ENCODE measurements at regions not wholly inside any gene's neighbourhood (a gene's known extent, or its start where the extent isn't known, plus 50 kb on each side); places are given as distances from the start of the nearest gene placed in this dataset.

DNA sequence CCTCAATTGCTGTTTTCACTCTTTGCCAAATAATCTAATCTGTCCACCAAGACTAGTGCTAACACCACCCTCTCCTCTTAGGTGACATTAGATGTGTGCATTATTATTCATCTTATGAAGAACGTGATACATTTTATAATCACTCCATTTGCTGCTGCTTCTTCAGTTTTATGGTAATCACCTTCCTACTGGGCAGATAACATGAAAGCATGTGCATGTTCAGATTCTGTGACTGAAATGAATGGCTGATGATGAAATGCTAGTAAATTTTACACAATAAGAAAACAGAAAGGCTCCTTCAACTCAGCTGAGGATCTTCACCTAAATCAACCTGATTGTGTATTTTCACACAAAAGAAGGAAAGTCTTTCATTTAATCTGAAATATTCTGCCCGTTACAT is 577.6 kb downstream of the CSNK1G3 start:
- no peak for DNase-seq

DNA sequence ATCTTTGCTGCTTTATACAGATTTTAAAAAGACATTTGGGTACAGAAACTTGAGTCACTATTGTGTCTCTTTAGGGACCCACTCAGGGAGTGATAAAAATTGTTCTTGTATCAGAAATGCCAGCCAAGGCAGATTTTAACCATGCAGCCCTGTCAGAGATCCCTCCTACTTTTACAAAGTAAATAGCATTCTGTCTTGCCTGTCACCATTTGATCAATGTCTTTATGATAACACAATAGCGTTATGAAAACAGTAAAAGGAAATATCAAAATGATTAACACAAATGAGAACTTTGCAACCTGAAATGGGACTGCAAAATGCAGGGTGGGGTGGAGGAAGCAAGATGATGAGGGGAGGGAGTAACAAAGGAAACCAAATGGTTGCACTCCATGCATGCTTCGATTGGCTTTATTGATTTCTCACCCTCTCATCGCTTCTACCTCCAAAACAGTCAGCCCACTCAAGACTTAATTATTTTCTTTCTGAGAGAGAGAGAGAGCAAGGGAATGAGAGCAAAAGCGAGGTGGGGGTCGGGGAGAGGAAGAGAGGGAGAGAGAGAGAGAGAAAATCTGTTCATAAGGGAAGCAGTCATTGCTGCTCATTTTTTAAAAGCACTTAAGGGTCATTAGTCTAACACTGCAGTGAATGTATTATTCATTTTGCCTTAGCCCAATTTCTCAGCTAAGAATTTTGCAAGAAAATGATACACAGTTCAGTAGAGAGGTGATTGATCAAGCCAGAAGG is 576.5 kb downstream of the CSNK1G3 start:
- DNase-seq, result no peak

DNA sequence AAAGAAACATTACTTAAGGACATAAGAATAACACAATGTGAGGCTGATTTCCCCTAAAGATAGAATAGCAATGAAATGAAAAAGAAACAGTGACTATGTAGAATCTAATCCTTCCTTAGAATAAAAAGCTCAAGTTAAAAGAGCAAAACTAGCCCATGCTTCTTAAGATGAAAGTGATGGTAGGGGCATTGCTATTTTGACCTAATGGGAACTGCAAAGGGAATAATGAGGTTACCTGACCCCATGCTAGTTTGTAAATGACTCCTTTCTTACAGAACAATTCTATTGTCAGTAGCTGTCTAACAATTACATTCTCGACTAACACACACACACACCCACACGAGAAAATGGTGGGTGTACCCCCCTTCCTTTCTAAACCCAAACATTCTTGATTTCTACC is 575.8 kb downstream of the CSNK1G3 start:
- DNase-seq, result no peak

DNA sequence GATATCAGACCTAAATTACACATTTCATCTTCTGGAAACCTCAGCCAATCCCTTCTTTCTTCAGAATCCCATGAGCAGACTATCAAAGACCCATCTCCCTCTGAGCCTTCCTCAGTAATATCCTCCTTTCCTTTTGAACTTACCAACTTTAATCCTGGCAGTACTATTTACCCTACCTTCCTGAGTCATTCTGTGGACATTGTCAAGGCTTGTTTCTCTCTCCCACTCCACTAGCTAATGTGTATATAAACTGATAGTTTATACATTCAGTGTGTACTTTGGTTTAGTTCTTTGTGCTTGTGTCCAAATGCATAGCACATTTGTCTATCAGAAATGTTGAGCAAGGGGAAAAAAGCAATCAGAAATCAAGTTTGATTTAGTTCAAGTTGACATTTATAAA is 568.3 kb downstream of the CSNK1G3 start:
- DNase-seq, result no peak

DNA sequence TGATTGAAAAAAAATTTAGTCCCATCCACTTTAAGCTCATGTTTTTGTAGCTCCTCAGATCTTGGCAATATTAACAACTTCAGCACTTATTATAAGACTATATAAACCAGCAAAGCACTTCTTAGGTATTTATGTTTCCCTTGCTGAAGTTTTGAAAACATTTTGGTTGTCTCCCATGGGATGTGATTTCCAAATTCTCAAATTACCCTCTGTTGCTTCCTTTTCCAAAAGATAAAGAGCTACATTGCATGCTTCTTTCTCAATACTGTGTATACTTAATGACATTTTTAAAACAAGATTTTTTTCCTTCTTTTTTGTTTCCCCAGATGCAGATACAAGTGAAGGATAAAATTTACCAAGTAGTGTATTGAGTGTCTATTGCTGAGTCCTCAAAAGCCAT is 567.1 kb downstream of the CSNK1G3 start:
- no peak for DNase-seq

DNA sequence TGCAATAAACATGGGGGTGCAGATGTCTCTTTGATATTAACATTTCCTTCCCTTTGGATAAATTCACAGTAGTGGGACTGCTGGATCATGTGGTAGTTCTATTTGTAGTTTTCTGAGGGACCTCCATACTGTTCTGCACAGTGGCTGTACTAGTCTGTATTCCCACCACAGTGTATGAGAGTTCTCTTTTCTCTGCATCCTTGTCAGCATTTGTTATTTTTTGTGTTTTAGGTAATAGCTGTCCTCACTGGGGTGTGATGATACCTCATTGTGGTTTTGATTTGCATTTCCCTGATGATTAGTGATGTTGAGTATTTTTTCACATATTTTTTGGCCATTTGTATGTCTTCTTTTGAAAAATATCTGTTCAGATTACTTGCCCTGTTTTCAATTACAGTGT is 562.5 kb downstream of the CSNK1G3 start:
- DNase-seq, result no peak

DNA sequence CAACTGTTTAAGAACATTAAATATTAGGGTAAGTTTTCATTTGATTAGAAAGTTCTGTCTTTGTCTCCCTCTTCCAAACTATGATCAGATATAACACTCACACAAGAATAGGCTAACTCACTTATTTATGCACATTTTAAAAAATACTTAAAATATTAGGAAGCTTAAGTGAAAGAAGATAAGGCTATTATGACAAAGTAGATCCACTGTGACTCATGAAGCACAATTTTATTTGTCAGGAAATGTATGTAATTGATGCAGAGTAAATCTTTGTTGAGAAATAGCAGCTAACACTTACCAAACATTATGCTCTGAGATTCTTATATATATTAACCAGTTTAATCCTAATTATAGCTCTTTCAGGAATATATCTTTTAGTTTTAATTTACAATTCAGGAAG is 560.6 kb downstream of the CSNK1G3 start:
- DNase-seq, result no peak

DNA sequence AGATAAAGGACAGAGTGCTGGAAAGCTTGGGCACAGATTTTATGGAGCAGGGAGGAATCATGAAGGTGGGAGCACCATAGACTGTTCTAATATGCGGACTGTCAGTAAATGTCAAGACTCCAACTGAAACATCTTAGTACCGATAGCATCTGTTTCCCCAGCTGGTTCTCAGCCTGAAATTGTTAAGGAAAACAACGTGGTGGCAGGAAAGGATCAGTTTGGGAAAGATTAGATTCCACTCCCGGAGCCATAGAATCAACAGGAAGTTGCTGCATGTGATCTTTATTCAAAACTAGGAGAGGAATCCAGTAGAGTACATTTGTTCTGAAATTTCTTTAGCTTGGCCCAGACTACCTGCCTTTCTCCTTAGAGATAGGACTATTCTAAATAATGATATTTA is 559.1 kb downstream of the CSNK1G3 start:
- no peak for DNase-seq

DNA sequence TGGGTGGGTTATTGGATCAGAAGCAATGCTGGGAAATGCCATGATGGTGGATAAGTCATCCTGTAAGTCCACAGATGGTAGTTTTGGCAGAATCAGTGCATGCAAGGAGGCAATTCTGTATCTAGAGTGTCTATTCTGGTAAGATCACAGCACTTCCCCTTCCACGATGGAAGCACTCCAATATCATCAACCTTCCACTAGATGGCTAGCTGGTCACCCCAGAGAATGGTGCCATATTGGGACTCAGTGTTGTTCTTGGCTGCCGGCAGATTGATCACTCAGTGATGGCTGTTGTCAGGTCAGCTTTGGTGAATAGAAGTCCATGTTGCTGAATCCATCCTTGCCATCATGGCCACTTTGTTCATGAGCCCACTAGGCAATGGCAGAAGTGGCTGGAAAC is 553.5 kb downstream of the CSNK1G3 start:
- DNase-seq, result no peak

DNA sequence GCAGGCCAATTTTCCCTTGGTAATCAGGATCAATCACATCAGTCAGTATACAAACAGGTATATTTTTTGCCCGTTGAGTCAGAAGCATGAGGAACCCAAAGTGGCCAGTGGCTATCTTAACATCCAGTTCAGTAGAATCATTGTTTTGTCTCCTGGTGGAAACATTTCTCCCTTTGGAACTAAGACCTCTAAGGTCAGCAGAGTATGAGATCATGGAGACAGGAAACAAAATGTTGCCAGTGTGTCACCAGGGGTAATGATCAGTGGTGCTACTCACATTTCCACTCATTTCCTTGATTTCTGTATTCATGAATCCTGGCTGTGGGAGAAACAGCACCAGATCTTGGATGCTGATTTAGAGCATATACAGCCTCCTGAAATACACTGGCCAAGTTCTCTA is 553.0 kb downstream of the CSNK1G3 start:
- DNase-seq, result no peak

DNA sequence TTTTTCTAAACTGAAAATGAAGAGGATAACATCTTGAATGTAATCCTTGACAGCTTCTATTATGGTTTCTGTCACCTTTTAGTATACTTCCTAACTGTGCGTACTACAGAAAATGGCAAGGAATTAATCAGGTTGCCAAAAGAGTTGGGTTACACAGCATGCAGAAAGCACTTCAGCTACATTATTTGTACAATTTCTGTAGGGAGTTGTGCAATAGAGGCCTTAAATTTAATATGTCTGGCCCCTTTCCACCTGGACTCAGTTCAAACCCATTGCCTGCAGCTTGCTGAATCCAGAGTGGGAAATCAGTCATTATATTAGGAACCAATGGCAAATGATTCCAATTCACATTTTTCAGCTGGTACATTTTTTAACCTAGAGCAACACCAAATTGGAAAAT is 549.7 kb downstream of the CSNK1G3 start:
- DNase-seq, result no peak

DNA sequence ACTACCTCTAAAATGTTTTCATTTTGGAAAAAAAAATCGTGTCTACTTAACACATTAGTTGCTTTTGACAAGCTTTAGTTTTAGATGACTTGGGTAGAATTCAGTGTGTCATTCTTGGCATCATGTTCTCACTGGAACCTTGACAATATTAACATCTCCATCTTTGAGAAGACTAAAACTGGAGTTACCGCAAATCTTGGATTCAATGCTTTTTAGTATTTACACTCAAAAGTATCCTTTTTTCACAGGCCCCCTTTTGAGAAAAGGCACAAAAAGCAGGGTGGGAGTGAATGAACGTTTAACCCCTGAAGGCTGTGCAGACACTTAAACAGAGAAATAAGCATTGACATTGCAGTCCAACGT is 549.1 kb downstream of the CSNK1G3 start:
- no peak for DNase-seq

DNA sequence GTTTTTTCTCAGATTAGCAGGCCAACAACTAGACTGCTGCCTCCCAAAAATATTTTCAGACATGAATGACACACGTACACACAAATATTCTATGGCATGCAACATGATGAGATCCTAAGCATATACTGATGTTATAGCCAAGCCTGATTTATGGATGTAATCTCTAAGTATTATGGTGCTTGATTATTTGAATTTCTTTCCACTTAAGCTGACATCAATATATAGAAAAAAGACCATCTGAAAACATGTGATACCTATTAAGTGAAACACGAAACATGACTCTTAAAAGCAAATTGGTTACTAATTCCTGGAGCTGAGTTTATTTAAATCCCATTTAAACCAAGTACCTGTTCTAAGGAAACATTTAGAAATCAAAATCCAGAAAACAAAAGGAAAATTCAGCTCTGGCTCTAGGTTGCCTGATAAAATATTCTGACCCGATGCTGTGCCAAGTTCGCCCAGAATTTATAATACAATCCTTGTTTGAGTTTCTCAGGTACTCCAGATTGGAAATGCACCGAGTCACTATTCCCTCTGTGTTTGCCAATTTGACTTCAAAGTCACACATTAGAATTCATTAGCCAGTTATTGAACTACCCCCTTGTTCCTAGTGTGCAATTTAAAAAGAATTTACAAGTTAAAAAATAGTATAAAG is 548.6 kb downstream of the CSNK1G3 start:
- no peak for DNase-seq

DNA sequence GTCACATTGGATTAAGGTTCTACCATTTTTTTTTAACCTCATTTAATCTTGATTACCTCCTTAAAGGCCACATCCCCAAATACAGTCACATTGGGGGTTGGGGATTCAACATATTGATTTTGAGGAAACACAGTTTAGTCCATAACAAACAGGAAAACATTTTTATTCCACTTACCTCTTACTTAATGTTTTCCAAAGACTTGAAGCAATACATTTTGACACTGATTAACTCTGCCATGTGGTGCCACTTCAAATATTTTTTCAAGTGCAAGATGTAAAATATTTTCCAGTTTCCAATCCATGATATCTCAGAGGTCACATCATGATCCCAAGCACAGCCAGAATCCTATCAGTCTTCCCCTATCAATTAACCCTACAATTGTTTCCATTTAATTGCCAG is 548.0 kb downstream of the CSNK1G3 start:
- DNase-seq, result no peak

DNA sequence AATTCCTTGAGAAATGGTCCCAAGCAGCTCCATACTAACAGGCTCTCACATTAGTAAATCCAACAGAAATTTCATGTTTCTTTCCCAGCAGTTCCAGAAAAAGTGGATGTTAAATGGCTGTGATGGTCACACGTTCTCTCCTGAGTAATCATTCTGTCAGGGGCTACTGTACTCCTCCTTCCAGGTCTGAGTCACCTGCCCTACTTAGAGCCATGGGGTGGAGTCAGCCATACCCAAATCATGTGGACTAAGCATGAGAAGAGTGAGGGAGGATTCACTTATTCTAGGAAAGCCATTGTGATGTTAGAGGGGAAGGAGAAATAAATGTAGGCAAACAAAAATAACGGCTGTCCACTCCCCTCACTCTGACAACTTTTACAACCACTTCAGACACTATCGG is 547.2 kb downstream of the CSNK1G3 start:
- no peak for DNase-seq

DNA sequence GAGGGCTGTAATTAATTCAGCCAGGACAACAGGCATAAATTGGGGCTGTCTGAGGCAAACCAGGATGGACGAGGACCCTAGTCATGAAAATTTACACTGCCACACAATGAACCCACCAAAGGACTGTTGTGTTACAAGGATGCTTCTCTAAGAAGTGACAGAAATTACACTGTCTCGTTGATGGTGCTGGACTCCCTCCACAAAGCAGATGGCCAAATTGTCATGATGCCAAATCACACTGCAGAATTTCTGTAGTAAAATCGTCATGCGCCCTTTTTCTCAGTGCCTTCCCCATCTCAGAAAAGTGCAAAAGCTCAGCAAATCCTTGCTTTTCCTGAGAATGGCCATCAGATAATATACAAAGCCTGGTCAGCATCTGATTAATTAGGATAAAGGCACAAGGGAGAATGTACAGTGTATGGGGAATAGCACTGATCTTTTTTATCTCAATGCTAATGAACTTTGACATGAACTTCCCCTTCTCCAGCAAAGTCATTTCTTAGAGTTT is 545.8 kb downstream of the CSNK1G3 start:
- DNase-seq, result no peak

DNA sequence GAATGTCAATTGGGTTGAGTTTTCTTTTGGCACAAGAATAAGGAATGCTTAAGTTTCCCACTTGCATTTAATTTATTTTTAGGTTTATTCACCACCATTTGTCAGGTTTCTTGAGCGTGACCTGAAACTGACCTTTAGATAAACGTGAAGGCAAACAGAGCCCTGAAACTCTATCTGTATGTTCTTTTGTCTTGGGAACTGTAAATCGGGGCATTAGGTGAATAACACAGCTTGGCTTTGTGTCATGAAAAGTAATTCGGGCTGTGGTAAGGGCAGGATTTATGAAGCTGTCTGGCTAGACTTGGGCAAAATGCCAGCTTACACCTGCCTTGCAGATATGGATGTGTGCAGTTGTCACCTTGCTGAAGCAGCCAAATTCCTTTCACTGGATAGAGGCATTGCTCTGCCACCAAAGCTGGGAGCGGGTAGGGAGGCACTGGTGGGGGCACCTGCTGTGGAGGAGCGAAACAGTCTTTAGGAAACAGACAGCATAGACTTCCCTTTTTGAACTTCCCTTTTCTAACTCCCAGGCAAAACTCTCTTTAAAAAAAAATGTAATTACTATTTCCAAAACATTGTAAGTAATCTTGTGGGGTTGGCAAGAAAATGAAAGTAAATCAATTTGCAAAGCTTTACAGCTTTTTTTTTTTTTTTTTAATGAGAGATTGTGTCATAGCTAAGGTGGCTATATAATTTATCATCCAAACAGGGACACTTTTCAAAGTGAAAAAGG is 545.2 kb downstream of the CSNK1G3 start:
- no peak for DNase-seq

DNA sequence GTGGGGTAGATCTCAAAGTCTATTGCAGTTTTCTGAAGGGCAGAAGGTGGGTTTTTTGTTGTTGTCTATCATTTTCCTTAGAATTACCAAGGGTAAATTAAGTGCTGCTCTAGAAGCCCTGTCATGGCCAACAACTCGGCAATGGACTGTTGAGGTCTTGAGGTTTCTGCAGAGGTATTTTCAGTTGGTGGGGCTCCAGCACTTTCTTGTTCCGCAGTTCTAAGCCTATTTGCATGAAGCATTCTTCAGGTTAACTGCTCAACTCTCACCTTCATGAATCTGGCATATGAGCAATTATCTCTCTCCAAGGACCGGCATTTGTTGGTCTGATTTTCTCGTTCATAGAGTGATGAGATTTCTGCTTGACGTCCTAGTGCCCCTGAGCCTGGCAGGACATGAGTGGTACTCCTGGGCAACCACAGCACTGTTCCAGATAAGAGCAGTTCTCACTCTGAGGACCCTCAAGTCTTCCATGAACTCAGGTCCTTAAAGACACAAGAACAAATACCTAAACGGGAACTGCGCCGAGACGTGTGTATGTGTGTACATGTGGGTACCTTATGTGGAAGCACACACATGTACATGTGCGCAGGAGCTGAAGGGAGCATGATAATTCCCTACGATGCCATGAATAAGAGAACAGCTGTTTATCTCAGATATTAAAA is 544.5 kb downstream of the CSNK1G3 start:
- DNase-seq, result no peak

DNA sequence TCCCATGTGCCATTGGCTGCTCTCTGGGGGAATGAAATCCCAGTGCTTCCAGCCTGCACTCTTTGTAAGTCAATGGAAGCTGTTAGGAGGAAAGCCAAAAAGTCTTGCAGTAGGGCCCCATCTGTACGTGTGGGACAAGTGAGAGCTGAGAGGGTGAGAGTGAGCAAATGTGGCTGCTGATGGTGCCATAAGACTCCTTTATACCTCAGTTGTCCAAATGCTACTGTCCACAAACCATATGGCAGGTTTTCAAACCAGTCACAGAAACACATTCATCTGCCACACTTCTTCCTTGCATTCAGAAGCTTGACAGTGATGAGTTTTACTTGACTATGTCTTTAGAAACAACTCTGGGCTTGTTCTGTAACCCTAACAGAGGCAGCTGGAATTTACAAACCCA is 543.8 kb downstream of the CSNK1G3 start:
- no peak for DNase-seq

DNA sequence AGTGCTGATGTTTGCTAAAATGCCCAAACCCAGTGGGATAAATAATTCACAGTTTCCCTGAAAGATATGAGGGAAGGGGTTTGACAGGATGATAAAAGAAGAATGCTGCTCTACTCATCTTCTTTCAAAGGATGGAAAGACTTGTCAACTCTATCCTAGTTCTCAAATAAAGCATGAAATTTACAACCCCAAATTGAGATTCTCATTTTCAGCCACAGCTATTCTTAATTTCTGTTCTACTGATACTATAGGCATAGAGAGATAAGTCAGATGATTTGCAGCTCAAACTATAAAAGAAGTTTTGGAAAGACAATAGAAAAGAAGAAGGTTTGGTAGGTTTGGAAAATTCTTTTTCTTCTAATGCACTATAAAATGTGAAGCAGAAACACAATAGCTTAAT is 542.6 kb downstream of the CSNK1G3 start:
- no peak for DNase-seq

DNA sequence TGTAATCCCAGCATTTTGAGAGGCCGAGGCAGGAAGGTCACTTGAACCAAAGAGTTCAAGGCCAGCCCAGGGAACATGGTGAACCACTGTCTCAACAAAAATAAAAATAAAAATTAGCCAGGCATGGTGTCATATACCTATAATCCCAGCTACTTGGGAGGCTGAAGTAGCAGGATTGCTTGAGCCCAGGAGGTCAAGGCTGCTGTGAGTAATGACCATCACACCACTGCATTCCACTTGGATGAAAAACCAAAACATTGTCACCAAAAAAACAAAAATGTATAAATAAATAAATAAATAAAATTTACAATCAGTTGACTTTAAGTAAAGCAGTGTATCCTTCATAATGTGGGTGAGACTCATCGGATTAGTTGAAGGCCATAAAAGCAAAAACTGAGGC is 541.4 kb downstream of the CSNK1G3 start:
- DNase-seq, result no peak

DNA sequence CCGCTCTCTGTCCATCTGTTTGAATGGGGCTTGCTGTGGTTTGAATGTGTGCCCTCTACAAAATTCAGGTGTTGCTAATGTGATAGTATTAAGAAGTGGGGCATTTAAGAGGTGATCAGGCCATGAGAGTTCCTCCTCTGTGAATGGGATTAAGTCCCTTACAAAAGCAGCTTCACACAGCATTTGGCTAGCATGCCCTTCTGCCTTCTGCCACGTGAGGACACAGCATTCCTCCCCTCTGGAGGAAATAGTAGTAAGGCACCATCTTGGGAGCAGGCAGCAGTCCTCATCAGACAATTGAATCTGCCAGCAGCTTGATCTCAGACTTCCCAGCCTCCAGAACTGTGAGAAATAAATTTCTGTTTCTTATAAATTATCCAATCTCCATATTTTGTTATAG is 540.2 kb downstream of the CSNK1G3 start:
- DNase-seq, result no peak

DNA sequence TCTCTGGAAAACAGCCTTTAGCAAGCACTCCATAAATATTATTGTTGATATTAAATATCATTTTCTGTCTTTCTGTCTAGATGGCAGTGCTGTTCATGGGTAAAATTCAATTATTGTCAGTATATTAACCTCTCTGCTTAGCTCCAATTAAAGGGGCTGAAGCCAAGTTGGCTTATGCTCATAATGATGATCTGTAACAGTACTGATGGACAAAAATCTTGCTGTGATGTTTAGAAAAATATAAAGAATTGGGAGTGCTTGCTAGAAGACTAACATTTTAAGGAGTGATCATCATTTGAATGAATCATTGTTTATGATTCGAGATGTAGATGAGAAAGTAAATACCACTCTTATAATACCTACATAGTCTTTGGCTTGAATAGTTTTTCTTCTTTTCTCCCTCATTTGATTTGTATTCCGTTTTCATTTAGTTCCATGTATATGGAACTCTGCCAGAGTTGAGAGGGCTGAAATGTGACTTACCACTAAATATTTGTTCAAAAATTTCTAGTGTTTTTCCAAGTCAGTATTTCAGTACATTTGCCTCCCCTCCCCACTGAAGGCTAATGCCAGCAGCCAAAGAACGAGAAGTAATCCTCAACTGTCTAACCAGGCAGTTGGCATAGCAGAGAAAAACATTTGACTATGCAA is 538.3 kb downstream of the CSNK1G3 start:
- DNase-seq, result no peak

Measured in stimulated activated CD8-positive, alpha-beta memory T cell treated with anti-CD3 and anti-CD28 coated beads, Interleukin-4, amount 100 ng/mL, for 48 hours (primary cell).